SK-N-SH (cell line): ENCODE measurements at regions not wholly inside any gene's neighbourhood (a gene's known extent, or its start where the extent isn't known, plus 50 kb on each side); places are given as distances from the start of the nearest gene placed in this dataset.

ENCODE experiments used
- CTCF ChIA-PET: fragments of 300-600, 350-600 bp; formaldehyde crosslinking; extraction: SDS; loops from one replicate; lab custom pipeline; 2021; lab: Yijun Ruan, JAX
- POLR2A ChIA-PET: fragments of 350-600 bp; sonication (Branson Sonifier 250); formaldehyde crosslinking; extraction: SDS; loops from one replicate; lab custom pipeline; 2020; ENCODE audit warnings: antibody characterized with exemption, inconsistent platforms; lab: Yijun Ruan, JAX
- DNase-seq: peaks from one replicate; pipeline ENCODE4 v3.0.0; 2012
- H2AFZ ChIP-seq: fragments of 200-600 bp; sonication (generic); 2 replicates; pipeline ENCODE4 v1.8.1; 2016; ENCODE audit warnings: antibody characterized with exemption, mild to moderate bottlenecking, low read depth
- H3F3A ChIP-seq: fragments of 200-600 bp; sonication (generic); replicated peaks from 2 replicates; pipeline ENCODE3; 2016; ENCODE audit warnings: antibody characterized with exemption, mild to moderate bottlenecking; ENCODE audit not compliant: insufficient read depth
- H3K27ac ChIP-seq, 2 experiments: fragments of 200-500 bp in 1 of 2; fragments of 200-600 bp in 1 of 2; sonication (Bioruptor generic) in 1 of 2; sonication (generic), shearing (Covaris generic) in 1 of 2; 2 replicates each; pipeline versions ENCODE4 v1.5.1 to v1.6.1; 2014 to 2016; ENCODE audit warnings: low read depth in 2 of 2, inconsistent platforms in 1 of 2, low read length in 1 of 2, mild to moderate bottlenecking in 1 of 2, mixed read lengths in 1 of 2
- H3K27me3 ChIP-seq: fragments of 200-600 bp; sonication (generic), shearing (Covaris generic); 2 replicates; pipeline ENCODE4 v1.6.1; 2016; ENCODE audit warnings: mixed run types; ENCODE audit not compliant: insufficient read depth
- H3K36me3 ChIP-seq, 2 experiments: fragments of 200-500 bp in 1 of 2; fragments of 200-600 bp in 1 of 2; sonication (Bioruptor generic) in 1 of 2; sonication (generic) in 1 of 2; replicated peaks in 1 of 2; 2 replicates each; pipeline versions ENCODE3 to v1.5.1; 2014 to 2016; ENCODE audit warnings: low read length in 1 of 2, mild to moderate bottlenecking in 1 of 2; ENCODE audit not compliant: insufficient read depth in 2 of 2, control insufficient read depth in 1 of 2
- H3K4me1 ChIP-seq, 2 experiments: fragments of 200-500 bp in 1 of 2; fragments of 200-600 bp in 1 of 2; sonication (Bioruptor generic) in 1 of 2; sonication (generic), shearing (Covaris generic) in 1 of 2; 2 replicates each; pipeline versions ENCODE4 v1.5.1 to v1.6.1; 2014 to 2016; ENCODE audit warnings: low read depth in 1 of 2, low read length in 1 of 2, mixed run types in 1 of 2; ENCODE audit not compliant: insufficient read depth in 2 of 2, control insufficient read depth in 1 of 2
- H3K4me2 ChIP-seq: fragments of 200-600 bp; sonication (generic), shearing (Covaris generic); 2 replicates; pipeline ENCODE4 v1.6.1; 2017; ENCODE audit warnings: mixed run types
- H3K4me3 ChIP-seq, 2 experiments: fragments of 200-500 bp in 1 of 2; fragments of 200-600 bp in 1 of 2; sonication (Bioruptor generic) in 1 of 2; sonication (generic), shearing (Covaris generic) in 1 of 2; 2 replicates each; pipeline versions ENCODE4 v1.5.1 to v1.8.1; 2014 to 2016; ENCODE audit warnings: low read depth in 2 of 2, inconsistent platforms in 1 of 2, low read length in 1 of 2, mild to moderate bottlenecking in 1 of 2, mixed read lengths in 1 of 2, moderate library complexity in 1 of 2
- H3K79me2 ChIP-seq: fragments of 200-600 bp; sonication (generic); 2 replicates; pipeline ENCODE4 v1.8.1; 2017; ENCODE audit warnings: mild to moderate bottlenecking; ENCODE audit not compliant: insufficient read depth
- H3K9ac ChIP-seq: fragments of 200-600 bp; sonication (generic); 2 replicates; pipeline ENCODE4 v1.6.1; 2017; ENCODE audit warnings: mixed run types
- H3K9me2 ChIP-seq: fragments of 200-600 bp; sonication (generic); 2 replicates; pipeline ENCODE4 v1.6.1; 2017; ENCODE audit warnings: mixed run types
- H3K9me3 ChIP-seq: fragments of 200-600 bp; sonication (generic); 2 replicates; pipeline ENCODE4 v1.6.1; 2017; ENCODE audit warnings: mixed run types, mild to moderate bottlenecking, moderate library complexity
- H4K20me1 ChIP-seq: fragments of 200-600 bp; sonication (generic); 2 replicates; pipeline ENCODE4 v1.6.1; 2017; ENCODE audit warnings: mild to moderate bottlenecking, mixed run types; ENCODE audit not compliant: insufficient read depth
- CTCF ChIP-seq: fragments of 200-600 bp; sonication (generic); IDR thresholded peaks from 2 replicates; pipeline ENCODE4 v1.6.1; 2017; ENCODE audit warnings: antibody characterized with exemption, mild to moderate bottlenecking, moderate library complexity
- ELF1 ChIP-seq: IDR thresholded peaks from 2 replicates; pipeline ENCODE4 v1.4.0; 2012
- GATA2 ChIP-seq: sonication (generic); formaldehyde crosslinking; IDR thresholded peaks from 2 replicates; pipeline ENCODE4 v1.5.0; 2020; ENCODE audit warnings: mild to moderate bottlenecking, missing genetic modification reagents
- IRF3 ChIP-seq: fragments of 150-350 bp; IDR thresholded peaks from 2 replicates; pipeline ENCODE4 v1.6.1; 2016; ENCODE audit warnings: mild to moderate bottlenecking, low read depth, low read length
- POLR2AphosphoS5 ChIP-seq: IDR thresholded peaks from 2 replicates; pipeline ENCODE4 v1.6.1; 2012; ENCODE audit warnings: low read depth, low read length
- RAD21 ChIP-seq: IDR thresholded peaks from 2 replicates; pipeline ENCODE4 v1.6.1; 2012; ENCODE audit warnings: mild to moderate bottlenecking, low read length
- REST ChIP-seq: IDR thresholded peaks from 2 replicates; pipeline ENCODE4 v1.6.1; 2012; ENCODE audit warnings: mild to moderate bottlenecking, low read depth, low read length, moderate library complexity
- RFX5 ChIP-seq: IDR thresholded peaks from 2 replicates; pipeline ENCODE4 v1.6.1; 2012; ENCODE audit warnings: mild to moderate bottlenecking, improper control_type of control experiment, low read length
- RXRA ChIP-seq: IDR thresholded peaks from 2 replicates; pipeline ENCODE4 v1.4.0; 2012; ENCODE audit warnings: low read depth, mild to moderate bottlenecking, borderline replicate concordance
- SIN3A ChIP-seq: IDR thresholded peaks from 2 replicates; pipeline ENCODE4 v1.6.1; 2012; ENCODE audit warnings: low read depth, mild to moderate bottlenecking, low read length, moderate library complexity, borderline replicate concordance
- SMC3 ChIP-seq: IDR thresholded peaks from 2 replicates; pipeline ENCODE4 v1.6.1; 2012; ENCODE audit warnings: low read depth, low read length, improper control_type of control experiment
- TAF1 ChIP-seq: IDR thresholded peaks from 2 replicates; pipeline ENCODE4 v1.6.1; 2012; ENCODE audit warnings: low read depth, mild to moderate bottlenecking, low read length, moderate library complexity, borderline replicate concordance
- USF1 ChIP-seq: IDR thresholded peaks from 2 replicates; pipeline ENCODE4 v1.4.0; 2012; ENCODE audit warnings: low read depth, borderline replicate concordance
- USF2 ChIP-seq: fragments of 150-350 bp; IDR thresholded peaks from 2 replicates; pipeline ENCODE4 v1.6.1; 2017; ENCODE audit warnings: antibody characterized with exemption, low read length, low read depth, borderline replicate concordance
- ZBTB33 ChIP-seq: IDR thresholded peaks from 2 replicates; pipeline ENCODE4 v1.4.0; 2012; ENCODE audit warnings: low read depth, borderline replicate concordance
- WGBS: methylation state at CpG from one replicate; pipeline ENCODE4 v1.1.6; 2017; ENCODE audit warnings: low lambda C conversion rate; 5-methylcytosine and 5-hydroxymethylcytosine counted together

GRCh38 chrX:99752776-99753175, 657.3 kb downstream of the PCDH19 start:
- no peaks in the 10 kb centered on the region for H3K9me3 ChIP-seq
- WGBS = 39% methylated on average over 4 of the region's 4 CpGs
- ChIA-PET POLR2A (no interaction called here), CTCF (interaction anchor here (1.2 kb wide), 1 partner anchor 11 kb away, joined by 3 read pairs; no protein-coding TSS in a partner anchor)
- H3F3A ChIP-seq = no peaks in the 10 kb centered on the region
- no peaks in the 10 kb centered on the region for H4K20me1 ChIP-seq
- H3K4me3 ChIP-seq = no peak overlapping the region
- TF ChIP-seq ELF1 (no peak), IRF3 (no peak), SMC3 (no peak), RAD21 (no peak), GATA2 (CRISPR knock-in tag) (no peak), RXRA (no peak), ZBTB33 (no peak), RFX5 (no peak), CTCF (no peak), REST (no peak), POLR2AphosphoS5 (no peak), USF2 (no peak), SIN3A (no peak), TAF1 (no peak), USF1 (no peak)
- no peak for DNase-seq
- H3K9ac ChIP-seq = no peak overlapping the region
- no peaks in the 10 kb centered on the region for H3K36me3 ChIP-seq
- no peak overlapping the region for H3K27ac ChIP-seq
- H3K9me2 ChIP-seq = no peaks in the 10 kb centered on the region
- H3K4me1 ChIP-seq = no peaks in the 10 kb centered on the region
- no peak overlapping the region for H3K4me2 ChIP-seq
- H3K27me3 ChIP-seq = no peaks in the 10 kb centered on the region
- H2AFZ ChIP-seq = no peak overlapping the region
- H3K79me2 ChIP-seq = no peaks in the 10 kb centered on the region
